ENCODE measurements at regions not wholly inside any gene's neighbourhood (a gene's known extent, or its start where the extent isn't known, plus 50 kb on each side); places are given as distances from the start of the nearest gene placed in this dataset. TPM values are rescaled to one million over a fixed set of nuclear protein-coding genes. Genes with fewer than 3 reads are reported as not detected.

- no peak overlapping the region for H3K18ac ChIP-seq (ENCODE audit: low read length)
- no peak overlapping the region for H3K56ac ChIP-seq (ENCODE audit: low read length)
- H3K27me3 ChIP-seq (ENCODE audit: insufficient read depth, low read length, poor library complexity): no peaks in the 10 kb centered on the region
- H2AK5ac ChIP-seq (ENCODE audit: low read length): no peak overlapping the region
- H3K79me2 ChIP-seq (ENCODE audit: control insufficient read depth, insufficient read depth, low read length): no peaks in the 10 kb centered on the region
- H3K4me1 ChIP-seq (ENCODE audit: control insufficient read depth, low read depth, low read length): no peaks in the 10 kb centered on the region
- no peak overlapping the region for H4K5ac ChIP-seq (ENCODE audit: low read length)
- DNase-seq: no peak
- H3K4me2 ChIP-seq (ENCODE audit: low read length): no peak overlapping the region
- no peak overlapping the region for H2BK15ac ChIP-seq (replicated peaks; ENCODE audit: low read depth)
- H3K9ac ChIP-seq (ENCODE audit: low read length): no peak overlapping the region
- no peak overlapping the region for H4K8ac ChIP-seq (ENCODE audit: low read depth, low read length)
- no peak overlapping the region for H3K27ac ChIP-seq (ENCODE audit: low read depth, low read length)
- no peak overlapping the region for H3K4ac ChIP-seq (ENCODE audit: low read depth, low read length)
- H3K23ac ChIP-seq (ENCODE audit: low read length): no peak overlapping the region
- no peak overlapping the region for H2BK120ac ChIP-seq (ENCODE audit: low read depth, low read length)
- no peaks in the 10 kb centered on the region for H3K79me1 ChIP-seq (ENCODE audit: low read length)
- no peaks in the 10 kb centered on the region for H3K36me3 ChIP-seq (ENCODE audit: control insufficient read depth, insufficient read depth, low read length)
- no peak overlapping the region for H3K4me3 ChIP-seq (ENCODE audit: low read length)
- no peak overlapping the region for H2BK5ac ChIP-seq (ENCODE audit: low read length)
- WGBS (ENCODE audit: extremely low coverage, insufficient coverage, low lambda C conversion rate): no CpG with 5 or more reads among the region's 2 CpGs
Observed at GRCh38 chr13:61485128-61485765, 69.6 kb upstream of the PCDH20 start.

DNA sequence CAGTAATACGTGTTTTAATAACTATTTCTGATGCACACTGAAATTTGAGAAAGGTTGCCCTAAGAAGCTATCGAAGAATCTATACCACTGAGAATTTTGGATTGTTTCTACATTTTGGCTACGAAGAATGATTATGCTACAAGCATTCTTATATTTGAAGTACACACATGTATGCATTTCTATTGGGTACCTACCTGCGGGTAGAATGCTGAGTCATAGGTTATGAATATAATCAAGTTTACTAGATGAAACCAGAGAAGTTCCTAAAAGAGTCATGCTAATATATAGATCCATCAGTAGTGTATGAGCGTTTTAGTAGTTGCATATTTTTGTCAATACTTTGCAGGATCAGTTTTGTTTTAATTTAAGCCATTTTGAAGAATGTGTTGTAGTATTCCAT is 62.0 kb upstream of the PCDH20 start:
- no peak overlapping the region for H3K18ac ChIP-seq (ENCODE audit: low read length)

DNA sequence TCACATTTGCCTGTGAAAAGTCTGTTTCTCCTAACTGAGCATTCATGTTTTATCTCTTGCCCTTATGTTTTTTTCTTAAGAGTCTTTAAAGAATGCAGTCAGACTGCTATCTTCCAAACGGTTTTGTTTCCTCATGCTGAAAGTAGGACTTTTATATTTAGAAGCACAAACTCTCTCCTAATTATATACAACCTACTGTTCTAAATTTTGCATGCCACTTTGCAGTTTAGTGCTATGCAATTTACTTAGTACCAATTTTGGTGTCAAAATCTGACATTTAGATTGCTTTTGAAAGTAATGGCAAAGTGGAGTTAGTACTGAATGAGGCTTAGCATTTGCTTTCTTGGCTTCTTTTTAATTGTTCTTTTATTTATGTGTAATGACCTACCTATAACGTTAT is 55.1 kb upstream of the PCDH20 start:
- Histone ChIP-seq H3K23ac (ENCODE audit: low read length) (no peak overlapping the region), H3K56ac (ENCODE audit: low read length) (no peak overlapping the region), H2BK15ac (replicated peaks; ENCODE audit: low read depth) (no peak overlapping the region), H2BK5ac (ENCODE audit: low read length) (no peak overlapping the region), H3K4me2 (ENCODE audit: low read length) (no peak overlapping the region), H4K5ac (ENCODE audit: low read length) (no peak overlapping the region), H3K18ac (ENCODE audit: low read length) (no peak overlapping the region), H3K36me3 (ENCODE audit: control insufficient read depth, insufficient read depth, low read length) (no peaks in the 10 kb centered on the region), H3K27ac (ENCODE audit: low read depth, low read length) (no peak overlapping the region), H3K4me3 (ENCODE audit: low read length) (no peak overlapping the region), H2BK120ac (ENCODE audit: low read depth, low read length) (no peak overlapping the region), H3K79me1 (ENCODE audit: low read length) (no peaks in the 10 kb centered on the region), H3K4me1 (ENCODE audit: control insufficient read depth, low read depth, low read length) (no peaks in the 10 kb centered on the region), H2AK5ac (ENCODE audit: low read length) (no peak overlapping the region), H3K27me3 (ENCODE audit: insufficient read depth, low read length, poor library complexity) (no peaks in the 10 kb centered on the region), H3K79me2 (ENCODE audit: control insufficient read depth, insufficient read depth, low read length) (no peaks in the 10 kb centered on the region), H3K4ac (ENCODE audit: low read depth, low read length) (no peak overlapping the region), H3K9ac (ENCODE audit: low read length) (no peak overlapping the region), H4K8ac (ENCODE audit: low read depth, low read length) (no peak overlapping the region)
- no peak for DNase-seq
- WGBS (ENCODE audit: extremely low coverage, insufficient coverage, low lambda C conversion rate): no CpG with 5 or more reads among the region's 2 CpGs

More for the DNA sequence above, 62.0 kb upstream of the PCDH20 start:
- Histone ChIP-seq H3K4me2 (ENCODE audit: low read length) (no peak overlapping the region), H3K56ac (ENCODE audit: low read length) (no peak overlapping the region), H3K79me2 (ENCODE audit: control insufficient read depth, insufficient read depth, low read length) (no peaks in the 10 kb centered on the region), H3K27ac (ENCODE audit: low read depth, low read length) (no peak overlapping the region), H3K23ac (ENCODE audit: low read length) (no peak overlapping the region), H4K5ac (ENCODE audit: low read length) (no peak overlapping the region), H2BK15ac (replicated peaks; ENCODE audit: low read depth) (no peak overlapping the region), H2BK120ac (ENCODE audit: low read depth, low read length) (no peak overlapping the region), H2AK5ac (ENCODE audit: low read length) (no peak overlapping the region), H3K27me3 (ENCODE audit: insufficient read depth, low read length, poor library complexity) (no peaks in the 10 kb centered on the region), H3K9ac (ENCODE audit: low read length) (no peak overlapping the region), H3K4me1 (ENCODE audit: control insufficient read depth, low read depth, low read length) (no peaks in the 10 kb centered on the region), H3K79me1 (ENCODE audit: low read length) (no peaks in the 10 kb centered on the region), H2BK5ac (ENCODE audit: low read length) (no peak overlapping the region), H3K4ac (ENCODE audit: low read depth, low read length) (no peak overlapping the region), H3K4me3 (ENCODE audit: low read length) (no peak overlapping the region), H4K8ac (ENCODE audit: low read depth, low read length) (no peak overlapping the region), H3K36me3 (ENCODE audit: control insufficient read depth, insufficient read depth, low read length) (no peaks in the 10 kb centered on the region)
- WGBS (ENCODE audit: extremely low coverage, insufficient coverage, low lambda C conversion rate): no CpG with 5 or more reads among the region's 5 CpGs
- no peak for DNase-seq

GRCh38 chr13:61466280-61466679 is 50.6 kb upstream of the PCDH20 start:
- peak; percentile 46 for DNase-seq
- H3K79me2 ChIP-seq (ENCODE audit: control insufficient read depth, insufficient read depth, low read length): no peaks in the 10 kb centered on the region

More at GRCh38 chr13:61466280-61466679, 50.6 kb upstream of the PCDH20 start:
- H3K79me1 ChIP-seq (ENCODE audit: low read length): no peaks in the 10 kb centered on the region
- H2BK5ac ChIP-seq (ENCODE audit: low read length): no peak overlapping the region
- H3K27me3 ChIP-seq (ENCODE audit: insufficient read depth, low read length, poor library complexity): no peaks in the 10 kb centered on the region
- no peak overlapping the region for H3K9ac ChIP-seq (ENCODE audit: low read length)
- no peak overlapping the region for H3K23ac ChIP-seq (ENCODE audit: low read length)
- WGBS (ENCODE audit: extremely low coverage, insufficient coverage, low lambda C conversion rate): no CpG with 5 or more reads among the region's 3 CpGs
- no peak overlapping the region for H3K4me2 ChIP-seq (ENCODE audit: low read length)
- H2AK5ac ChIP-seq (ENCODE audit: low read length): no peak overlapping the region
- H3K56ac ChIP-seq (ENCODE audit: low read length): no peak overlapping the region
- H4K5ac ChIP-seq (ENCODE audit: low read length): no peak overlapping the region
- H3K36me3 ChIP-seq (ENCODE audit: control insufficient read depth, insufficient read depth, low read length): no peaks in the 10 kb centered on the region
- H3K4me1 ChIP-seq (ENCODE audit: control insufficient read depth, low read depth, low read length): no peaks in the 10 kb centered on the region
- no peak overlapping the region for H3K18ac ChIP-seq (ENCODE audit: low read length)
- H2BK15ac ChIP-seq (replicated peaks; ENCODE audit: low read depth): no peak overlapping the region
- H3K27ac ChIP-seq (ENCODE audit: low read depth, low read length): no peak overlapping the region
- no peak overlapping the region for H4K8ac ChIP-seq (ENCODE audit: low read depth, low read length)
- H2BK120ac ChIP-seq (ENCODE audit: low read depth, low read length): no peak overlapping the region
- no peak overlapping the region for H3K4me3 ChIP-seq (ENCODE audit: low read length)
- no peak overlapping the region for H3K4ac ChIP-seq (ENCODE audit: low read depth, low read length)

Small RNAs in the stretch of these regions (small RNA-seq; reads per million reads assigned to genes)
- not detected for gene AL353765.1 (ENCODE audit: insufficient read depth)
- not detected for gene AL356102.1 (ENCODE audit: insufficient read depth)
- gene MIR4704 (ENCODE audit: insufficient read depth): not detected
- not detected for gene MIR548X2 (ENCODE audit: insufficient read depth)
- not detected for gene RNU6-81P (ENCODE audit: insufficient read depth)
